HFF-Myc (cell line): ENCODE measurements at regions not wholly inside any gene's neighbourhood (a gene's known extent, or its start where the extent isn't known, plus 50 kb on each side); places are given as distances from the start of the nearest gene placed in this dataset.

Experiments used
- DNase-seq: peaks from one replicate; pipeline ENCODE4 v3.0.0-alpha.2; 2011; ENCODE audit warnings: low read depth; ENCODE audit errors: extremely low read depth
- H3K4me3 ChIP-seq: replicated peaks from 2 replicates; pipeline ENCODE4 v1.5.1; 2011; ENCODE audit warnings: low read depth, mild to moderate bottlenecking, control low read depth, low read length
- CTCF ChIP-seq: IDR thresholded peaks from 2 replicates; pipeline ENCODE4 v1.5.1; 2012; ENCODE audit warnings: mild to moderate bottlenecking, low read depth, low read length, control low read depth; ENCODE audit errors: missing control alignments

GRCh38 chr5:27818888-27819287 is 780.5 kb upstream of the CDH9 start:
- no peak for TF ChIP-seq CTCF
- DNase-seq: no peak
- H3K4me3 ChIP-seq: no peak overlapping the region

DNA sequence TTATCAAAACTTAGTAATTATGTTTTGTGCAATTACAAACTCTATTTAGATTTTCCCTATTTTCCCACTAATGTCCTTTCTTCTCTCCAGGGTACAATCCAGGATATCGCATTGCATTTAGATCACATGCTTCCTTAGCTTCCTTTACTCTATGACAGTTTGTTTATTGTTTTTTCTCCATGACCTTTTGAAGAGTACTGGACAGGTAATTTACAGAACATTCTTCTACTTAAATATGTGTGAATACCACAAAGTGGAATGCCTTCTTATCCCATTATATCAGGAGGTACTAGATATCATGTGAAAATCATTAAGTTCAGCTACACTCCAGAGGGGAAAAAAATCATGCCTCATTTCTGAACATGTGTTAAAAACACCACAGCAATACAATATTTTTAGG is 776.6 kb upstream of the CDH9 start:
- no peak for DNase-seq
- no peak overlapping the region for H3K4me3 ChIP-seq
- TF ChIP-seq CTCF: no peak

GRCh38 chr5:27814286-27814685 is 775.9 kb upstream of the CDH9 start:
- no peak for TF ChIP-seq CTCF
- no peak for DNase-seq
- H3K4me3 ChIP-seq: no peak overlapping the region

- TF ChIP-seq CTCF: no peak
- no peak overlapping the region for H3K4me3 ChIP-seq
- no peak for DNase-seq
Measured at GRCh38 chr5:27810458-27810857, 772.1 kb upstream of the CDH9 start.

- no peak for DNase-seq
- H3K4me3 ChIP-seq: no peak overlapping the region
- no peak for TF ChIP-seq CTCF
Measured at GRCh38 chr5:27797220-27797619, 758.8 kb upstream of the CDH9 start.

DNA sequence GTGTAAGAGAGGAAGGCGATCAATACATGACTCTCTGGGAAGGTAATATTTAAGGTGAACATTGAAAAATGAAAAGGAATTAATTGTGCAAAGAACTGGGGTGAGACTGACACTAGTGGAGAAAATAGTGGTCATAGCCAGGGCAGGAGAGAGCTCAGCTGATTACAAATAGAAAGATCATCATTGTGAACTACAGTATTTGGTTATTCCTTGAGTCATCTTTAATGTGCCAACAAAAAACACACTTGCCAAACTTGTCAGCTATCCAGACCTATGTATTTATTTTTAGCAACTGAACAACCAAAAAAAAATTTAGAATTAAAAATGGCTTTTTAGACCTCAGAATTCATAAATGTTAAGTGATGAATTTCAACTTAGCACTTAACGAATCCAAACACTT is 749.8 kb upstream of the CDH9 start:
- no peak for TF ChIP-seq CTCF
- H3K4me3 ChIP-seq: no peak overlapping the region
- no peak for DNase-seq

GRCh38 chr5:27784317-27784716 is 745.9 kb upstream of the CDH9 start:
- no peak overlapping the region for H3K4me3 ChIP-seq
- TF ChIP-seq CTCF: no peak
- DNase-seq: no peak
